ENCODE measurements at regions not wholly inside any gene's neighbourhood (a gene's known extent, or its start where the extent isn't known, plus 50 kb on each side); places are given as distances from the start of the nearest gene placed in this dataset.

DNA sequence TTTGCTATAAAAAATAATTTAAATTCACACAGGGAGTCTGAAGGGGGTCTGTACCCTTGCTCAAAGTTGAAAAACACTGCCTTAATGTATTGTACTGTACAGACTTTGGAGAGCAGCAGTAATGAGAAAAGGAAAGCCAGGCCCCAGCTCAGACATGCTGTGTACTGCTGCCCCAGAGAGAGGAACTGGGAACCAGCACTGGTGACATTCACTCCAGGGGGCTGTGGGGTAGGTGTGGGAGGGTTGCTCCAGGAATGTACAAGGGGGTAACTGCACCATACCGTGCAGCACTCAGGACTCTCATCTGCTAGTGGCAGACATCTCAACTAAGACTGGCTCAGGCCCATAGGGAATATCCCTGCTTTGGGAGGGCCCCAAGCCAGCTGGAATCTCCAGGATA, 146.0 kb upstream of the RMP24 start:
- H3K9me3 ChIP-seq, result peaks cover 0 to under 1% of the 10 kb centered on the region in 2 donors
- intact Hi-C loops (cut with DNase I; ENCODE audit: low total_unique reads), result no loop called here
- no peak for DNase-seq
- H3K27me3 ChIP-seq, result no peaks in the 10 kb centered on the region
- H3K4me1 ChIP-seq, result no peaks in the 10 kb centered on the region
- no peak overlapping the region for H3K4me3 ChIP-seq
- in situ Hi-C loops (cut with MboI; ENCODE audit: low pct_ligation_motif_present in 1 of 4, low pct_unique_long_range_greater_than_20kb in 1 of 4, low sequenced_read_pairs in 3 of 4), result no loop called here
- no peaks in the 10 kb centered on the region for H3K36me3 ChIP-seq
- TF ChIP-seq, protein P1, sequence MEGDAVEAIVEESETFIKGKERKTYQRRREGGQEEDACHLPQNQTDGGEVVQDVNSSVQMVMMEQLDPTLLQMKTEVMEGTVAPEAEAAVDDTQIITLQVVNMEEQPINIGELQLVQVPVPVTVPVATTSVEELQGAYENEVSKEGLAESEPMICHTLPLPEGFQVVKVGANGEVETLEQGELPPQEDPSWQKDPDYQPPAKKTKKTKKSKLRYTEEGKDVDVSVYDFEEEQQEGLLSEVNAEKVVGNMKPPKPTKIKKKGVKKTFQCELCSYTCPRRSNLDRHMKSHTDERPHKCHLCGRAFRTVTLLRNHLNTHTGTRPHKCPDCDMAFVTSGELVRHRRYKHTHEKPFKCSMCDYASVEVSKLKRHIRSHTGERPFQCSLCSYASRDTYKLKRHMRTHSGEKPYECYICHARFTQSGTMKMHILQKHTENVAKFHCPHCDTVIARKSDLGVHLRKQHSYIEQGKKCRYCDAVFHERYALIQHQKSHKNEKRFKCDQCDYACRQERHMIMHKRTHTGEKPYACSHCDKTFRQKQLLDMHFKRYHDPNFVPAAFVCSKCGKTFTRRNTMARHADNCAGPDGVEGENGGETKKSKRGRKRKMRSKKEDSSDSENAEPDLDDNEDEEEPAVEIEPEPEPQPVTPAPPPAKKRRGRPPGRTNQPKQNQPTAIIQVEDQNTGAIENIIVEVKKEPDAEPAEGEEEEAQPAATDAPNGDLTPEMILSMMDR (IDR thresholded peaks at IDR 0.05), result no peak
- no peak for TF ChIP-seq EP300 (IDR thresholded peaks at IDR 0.05; ENCODE audit: low read depth)
- TF ChIP-seq POLR2A (IDR thresholded peaks at IDR 0.05), result no peak
- WGBS, 2 donors (ENCODE audit: low coverage in 1 of 2), result 61 to 80% methylated on average over 1 of the region's 1 CpG
- H3K27ac ChIP-seq, result no peak overlapping the region

DNA sequence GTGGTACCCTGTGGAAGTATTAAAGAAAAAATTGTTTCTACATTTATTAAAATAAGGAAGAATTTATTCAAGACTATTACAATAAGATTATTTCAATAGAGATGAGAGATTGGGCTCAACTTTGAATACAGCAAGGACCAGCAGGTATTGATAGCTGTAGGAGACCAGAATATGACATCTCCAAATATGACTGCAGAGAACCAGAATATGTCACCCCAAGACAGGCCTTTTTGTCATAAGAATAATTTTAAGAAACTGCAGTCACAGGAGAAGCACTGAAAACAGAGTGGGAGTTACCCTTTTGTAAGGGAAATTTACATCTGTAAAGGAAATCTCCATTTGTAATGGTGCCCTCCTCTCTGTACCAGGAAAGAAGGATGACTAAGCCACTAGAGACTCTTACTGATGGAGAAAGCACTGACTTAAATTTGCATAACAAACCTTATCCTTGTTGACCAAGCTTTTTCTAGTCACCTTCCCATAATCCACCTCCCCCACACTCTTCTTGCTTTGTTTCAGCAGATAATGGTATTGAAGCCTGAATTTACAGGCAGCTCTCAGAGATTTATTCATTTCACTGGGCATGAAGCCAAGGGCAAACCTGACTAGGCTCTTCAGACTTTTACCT, 145.1 kb upstream of the RMP24 start:
- no peak for DNase-seq
- Histone ChIP-seq H3K4me3 (no peak overlapping the region), H3K27ac (no peak overlapping the region), H3K27me3 (no peaks in the 10 kb centered on the region), H3K9me3 (peaks cover 5 to 9% of the 10 kb centered on the region in 2 donors), H3K36me3 (no peaks in the 10 kb centered on the region), H3K4me1 (no peaks in the 10 kb centered on the region)
- TF ChIP-seq, protein P1 (IDR thresholded peaks at IDR 0.05), result no peak
- TF ChIP-seq EP300 (IDR thresholded peaks at IDR 0.05; ENCODE audit: low read depth) (no peak), POLR2AphosphoS5 (IDR thresholded peaks at IDR 0.05) (no peak), POLR2A (IDR thresholded peaks at IDR 0.05) (no peak)
- in situ Hi-C loops (cut with MboI; ENCODE audit: low pct_ligation_motif_present in 1 of 4, low pct_unique_long_range_greater_than_20kb in 1 of 4, low sequenced_read_pairs in 3 of 4), result no loop called here
- intact Hi-C loops (cut with DNase I; ENCODE audit: low total_unique reads), result no loop called here

DNA sequence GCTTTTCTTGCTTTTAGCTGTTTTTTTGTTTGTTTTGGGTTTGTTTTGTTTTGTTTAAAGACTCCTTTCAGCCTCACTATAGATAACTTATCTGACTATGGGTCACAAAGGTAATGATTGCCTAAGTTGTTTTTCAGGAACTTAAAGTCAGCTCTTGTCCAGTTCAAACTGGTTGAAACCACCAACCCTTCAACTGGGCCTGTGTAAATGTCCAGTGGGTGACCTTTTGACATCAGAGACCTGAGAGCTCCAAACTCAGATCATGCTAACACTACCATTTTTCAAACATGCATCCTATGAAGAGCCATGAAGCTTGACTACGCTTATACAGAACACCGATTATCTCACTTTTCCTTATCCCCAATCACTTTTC, 144.6 kb upstream of the RMP24 start:
- no peak for DNase-seq

DNA sequence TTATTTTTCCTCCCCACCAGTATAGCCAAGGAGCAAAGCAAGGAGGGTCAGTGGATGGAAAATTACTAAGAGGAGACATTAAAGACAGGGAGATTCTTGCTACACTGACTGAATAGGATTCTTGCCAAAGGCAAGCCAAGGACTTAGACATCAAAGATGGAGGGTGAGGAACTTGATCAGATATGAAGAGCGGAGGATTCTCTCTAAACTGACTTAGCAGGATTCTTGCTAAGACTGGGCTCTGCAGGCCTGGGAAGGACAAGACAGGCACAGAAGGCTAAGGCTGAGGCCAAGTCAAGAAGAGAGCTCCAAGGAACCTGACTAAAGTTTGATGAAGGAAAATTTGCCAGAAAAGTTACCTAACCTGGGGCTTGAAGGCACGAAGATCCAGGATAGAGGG, 143.9 kb upstream of the RMP24 start:
- Histone ChIP-seq H3K9me3 (peaks cover 6 to 13% of the 10 kb centered on the region in 2 donors), H3K27ac (no peak overlapping the region), H3K36me3 (no peaks in the 10 kb centered on the region), H3K4me3 (no peak overlapping the region), H3K27me3 (no peaks in the 10 kb centered on the region), H3K4me1 (no peaks in the 10 kb centered on the region)
- 83 to 84% methylated on average over 2 of the region's 2 CpGs for WGBS, 2 donors (ENCODE audit: low coverage in 1 of 2)
- no peak for DNase-seq
- in situ Hi-C loops (cut with MboI; ENCODE audit: low pct_ligation_motif_present in 1 of 4, low pct_unique_long_range_greater_than_20kb in 1 of 4, low sequenced_read_pairs in 3 of 4), result no loop called here
- intact Hi-C loops (cut with DNase I; ENCODE audit: low total_unique reads), result no loop called here
- TF ChIP-seq, protein P1 (IDR thresholded peaks at IDR 0.05), result no peak
- no peak for TF ChIP-seq POLR2A (IDR thresholded peaks at IDR 0.05)
- no peak for TF ChIP-seq POLR2AphosphoS5 (IDR thresholded peaks at IDR 0.05)
- no peak for TF ChIP-seq EP300 (IDR thresholded peaks at IDR 0.05; ENCODE audit: low read depth)

More for the DNA sequence above, 144.6 kb upstream of the RMP24 start:
- no peaks in the 10 kb centered on the region for H3K36me3 ChIP-seq
- H3K4me1 ChIP-seq, result no peaks in the 10 kb centered on the region
- H3K27ac ChIP-seq, result no peak overlapping the region
- 100% methylated on average over 2 of the region's 2 CpGs for WGBS, 2 donors (ENCODE audit: low coverage in 1 of 2)
- H3K27me3 ChIP-seq, result no peaks in the 10 kb centered on the region
- TF ChIP-seq POLR2A (IDR thresholded peaks at IDR 0.05) (no peak), POLR2AphosphoS5 (IDR thresholded peaks at IDR 0.05) (no peak), EP300 (IDR thresholded peaks at IDR 0.05; ENCODE audit: low read depth) (no peak)
- TF ChIP-seq, protein P1 (IDR thresholded peaks at IDR 0.05), result no peak
- in situ Hi-C loops (cut with MboI; ENCODE audit: low pct_ligation_motif_present in 1 of 4, low pct_unique_long_range_greater_than_20kb in 1 of 4, low sequenced_read_pairs in 3 of 4), result no loop called here
- peaks cover 6 to 13% of the 10 kb centered on the region in 2 donors for H3K9me3 ChIP-seq
- intact Hi-C loops (cut with DNase I; ENCODE audit: low total_unique reads), result no loop called here
- no peak overlapping the region for H3K4me3 ChIP-seq

All from transverse colon (tissue), 4 donors.